SH-SY5Y (cell line): ENCODE measurements at regions not wholly inside any gene's neighbourhood (a gene's known extent, or its start where the extent isn't known, plus 50 kb on each side); places are given as distances from the start of the nearest gene placed in this dataset.

Experiments
- GATA2 ChIP-seq: IDR thresholded peaks from 2 replicates; pipeline ENCODE4 v1.6.1; 2011; ENCODE audit warnings: mild to moderate bottlenecking, low read depth, low read length
- GATA3 ChIP-seq: IDR thresholded peaks from 2 replicates; pipeline ENCODE4 v1.6.1; 2011; ENCODE audit warnings: low read depth, mild to moderate bottlenecking, low read length, moderate library complexity

- TF ChIP-seq GATA3 (no peak), GATA2 (no peak)
Observed at GRCh38 chr10:44066527-44067255, 318.2 kb downstream of the CXCL12 start.

GRCh38 chr10:44065788-44066526, 318.9 kb downstream of the CXCL12 start:
- TF ChIP-seq GATA3 (no peak), GATA2 (no peak)

- TF ChIP-seq GATA3 (no peak), GATA2 (no peak)
Observed at GRCh38 chr10:44064987-44065787, 319.7 kb downstream of the CXCL12 start.

- TF ChIP-seq GATA3 (no peak), GATA2 (no peak)
Observed at GRCh38 chr10:44064317-44064716, 320.6 kb downstream of the CXCL12 start.

- TF ChIP-seq GATA2, result no peak
- TF ChIP-seq GATA3, result no peak
Observed at GRCh38 chr10:44063686-44064085, 321.2 kb downstream of the CXCL12 start.

- no peak for TF ChIP-seq GATA2
- no peak for TF ChIP-seq GATA3
Observed at GRCh38 chr10:44060719-44061118, 324.2 kb downstream of the CXCL12 start.

GRCh38 chr10:44060221-44060620, 324.7 kb downstream of the CXCL12 start:
- no peak for TF ChIP-seq GATA3
- TF ChIP-seq GATA2, result no peak

- TF ChIP-seq GATA2, result no peak
- TF ChIP-seq GATA3, result no peak
Observed at GRCh38 chr10:44058259-44058658, 326.6 kb downstream of the CXCL12 start.

GRCh38 chr10:44056967-44057805, 327.7 kb downstream of the CXCL12 start:
- no peak for TF ChIP-seq GATA3
- TF ChIP-seq GATA2, result no peak

- TF ChIP-seq GATA2, result no peak
- TF ChIP-seq GATA3, result no peak
Observed at GRCh38 chr10:44056206-44056605, 328.7 kb downstream of the CXCL12 start.

- no peak for TF ChIP-seq GATA3
- no peak for TF ChIP-seq GATA2
Observed at GRCh38 chr10:44054046-44054445, 330.9 kb downstream of the CXCL12 start.

- TF ChIP-seq GATA2 (no peak), GATA3 (no peak)
Observed at GRCh38 chr10:44053391-44053790, 331.5 kb downstream of the CXCL12 start.

- TF ChIP-seq GATA2 (no peak), GATA3 (no peak)
Observed at GRCh38 chr10:44051584-44052385, 333.1 kb downstream of the CXCL12 start.

- TF ChIP-seq GATA3 (no peak), GATA2 (no peak)
Observed at GRCh38 chr10:44051091-44051490, 333.8 kb downstream of the CXCL12 start.
